ENCODE measurements at regions not wholly inside any gene's neighbourhood (a gene's known extent, or its start where the extent isn't known, plus 50 kb on each side); places are given as distances from the start of the nearest gene placed in this dataset.

GRCh38 chrX:118167361-118167760 is 50.8 kb upstream of the KLHL13 start:
- 90 to 100% (median 97%) methylated on average over 1 of the region's 1 CpG for WGBS, 5 donors
- intact Hi-C loops (cut with DNase I; ENCODE audit: low total_unique reads), result no loop called here
- TF ChIP-seq POLR2AphosphoS5 (IDR thresholded peaks at IDR 0.05) (no peak), CTCF (IDR thresholded peaks at IDR 0.05) (no peak), EP300 (IDR thresholded peaks at IDR 0.05) (no peak), POLR2A (IDR thresholded peaks at IDR 0.05) (no peak)
- DNase-seq, result no peak
- H3K27me3 ChIP-seq, result no peaks in the 10 kb centered on the region
- H3K36me3 ChIP-seq, result no peaks in the 10 kb centered on the region
- H3K4me3 ChIP-seq, result no peak overlapping the region
- no peaks in the 10 kb centered on the region for H3K9me3 ChIP-seq
- H3K4me1 ChIP-seq, result no peaks in the 10 kb centered on the region
- H3K27ac ChIP-seq, result no peak overlapping the region

GRCh38 chrX:118171356-118171755 is 54.7 kb upstream of the KLHL13 start:
- no peak for TF ChIP-seq POLR2AphosphoS5 (IDR thresholded peaks at IDR 0.05)
- TF ChIP-seq POLR2A (IDR thresholded peaks at IDR 0.05), result no peak
- TF ChIP-seq EP300 (IDR thresholded peaks at IDR 0.05), result no peak
- no peak for TF ChIP-seq CTCF (IDR thresholded peaks at IDR 0.05)
- H3K36me3 ChIP-seq, result no peaks in the 10 kb centered on the region
- H3K4me3 ChIP-seq, result no peak overlapping the region
- H3K9me3 ChIP-seq, result no peaks in the 10 kb centered on the region
- no peaks in the 10 kb centered on the region for H3K27me3 ChIP-seq
- no peak for DNase-seq
- H3K27ac ChIP-seq, result no peak overlapping the region
- intact Hi-C loops (cut with DNase I; ENCODE audit: low total_unique reads), result no loop called here
- no peaks in the 10 kb centered on the region for H3K4me1 ChIP-seq

- intact Hi-C loops (cut with DNase I; ENCODE audit: low total_unique reads), result no loop called here
- TF ChIP-seq POLR2A (IDR thresholded peaks at IDR 0.05) (no peak), POLR2AphosphoS5 (IDR thresholded peaks at IDR 0.05) (no peak), EP300 (IDR thresholded peaks at IDR 0.05) (no peak), CTCF (IDR thresholded peaks at IDR 0.05) (no peak)
- Histone ChIP-seq H3K36me3 (no peaks in the 10 kb centered on the region), H3K27me3 (no peaks in the 10 kb centered on the region), H3K9me3 (no peaks in the 10 kb centered on the region), H3K27ac (no peak overlapping the region), H3K4me3 (no peak overlapping the region), H3K4me1 (no peaks in the 10 kb centered on the region)
- DNase-seq, result no peak
- WGBS, 5 donors, result 65 to 81% (median 74%) methylated on average over 3 to 5 of the region's 5 CpGs
These were observed 58.0 kb upstream of the KLHL13 start for GRCh38 chrX:118174516-118175098.

- WGBS, 5 donors, result 58 to 88% (median 64%) methylated on average over 1 of the region's 1 CpG
- intact Hi-C loops (cut with DNase I; ENCODE audit: low total_unique reads), result no loop called here
These were observed 61.1 kb upstream of the KLHL13 start for GRCh38 chrX:118177708-118178107.

GRCh38 chrX:118178450-118178849 is 61.8 kb upstream of the KLHL13 start:
- no peak overlapping the region for H3K27ac ChIP-seq
- no peaks in the 10 kb centered on the region for H3K4me1 ChIP-seq
- no peak for TF ChIP-seq POLR2AphosphoS5 (IDR thresholded peaks at IDR 0.05)
- TF ChIP-seq CTCF (IDR thresholded peaks at IDR 0.05), result no peak
- TF ChIP-seq POLR2A (IDR thresholded peaks at IDR 0.05), result no peak
- TF ChIP-seq EP300 (IDR thresholded peaks at IDR 0.05), result no peak
- H3K36me3 ChIP-seq, result no peaks in the 10 kb centered on the region
- intact Hi-C loops (cut with DNase I; ENCODE audit: low total_unique reads), result no loop called here
- 78 to 99% (median 94%) methylated on average over 7 of the region's 7 CpGs for WGBS, 5 donors
- no peak for DNase-seq
- H3K27me3 ChIP-seq, result no peaks in the 10 kb centered on the region
- H3K9me3 ChIP-seq, result peaks cover 0 to under 1% (median 0%) of the 10 kb centered on the region in 4 donors
- H3K4me3 ChIP-seq, result no peak overlapping the region

More at GRCh38 chrX:118177708-118178107, 61.1 kb upstream of the KLHL13 start:
- Histone ChIP-seq H3K9me3 (no peaks in the 10 kb centered on the region), H3K4me1 (no peaks in the 10 kb centered on the region), H3K36me3 (no peaks in the 10 kb centered on the region), H3K27me3 (no peaks in the 10 kb centered on the region), H3K4me3 (no peak overlapping the region), H3K27ac (no peak overlapping the region)
- TF ChIP-seq EP300 (IDR thresholded peaks at IDR 0.05), result no peak
- DNase-seq, result no peak

Data from stomach (tissue), 8 donors.